IPS-20b (cell line): ENCODE measurements at regions not wholly inside any gene's neighbourhood (a gene's known extent, or its start where the extent isn't known, plus 50 kb on each side); places are given as distances from the start of the nearest gene placed in this dataset.

Source experiments
- H3K27ac ChIP-seq: one replicate; pipeline ENCODE4 v1.5.1; 2013; ENCODE audit warnings: low read length
- H3K27me3 ChIP-seq: 2 replicates; pipeline ENCODE4 v1.6.1; 2013; ENCODE audit warnings: mild to moderate bottlenecking, low read length, inconsistent platforms; ENCODE audit not compliant: insufficient read depth
- H3K36me3 ChIP-seq: 2 replicates; pipeline ENCODE4 v1.6.1; 2013; ENCODE audit warnings: low read depth, mild to moderate bottlenecking, inconsistent platforms, low read length, moderate library complexity; ENCODE audit not compliant: insufficient read depth
- H3K4me1 ChIP-seq: 2 replicates; pipeline ENCODE4 v1.6.1; 2013; ENCODE audit warnings: mild to moderate bottlenecking, control low read depth, inconsistent platforms, low read length, moderate library complexity; ENCODE audit not compliant: insufficient read depth
- H3K4me3 ChIP-seq: 2 replicates; pipeline ENCODE4 v1.5.1; 2013; ENCODE audit warnings: mild to moderate bottlenecking, low read length, inconsistent platforms
- H3K9ac ChIP-seq: 2 replicates; pipeline ENCODE4 v1.6.1; 2013; ENCODE audit warnings: low read depth, mild to moderate bottlenecking, inconsistent platforms, low read length, moderate library complexity
- H3K9me3 ChIP-seq: 2 replicates; pipeline ENCODE4 v1.6.1; 2013; ENCODE audit warnings: mild to moderate bottlenecking, low read depth, low read length, inconsistent platforms; ENCODE audit not compliant: insufficient read depth

GRCh38 chr18:39497821-39498220 is 1932.2 kb upstream of the CELF4 start:
- Histone ChIP-seq H3K4me1 (peaks cover 10% of the 10 kb centered on the region; the same call in 1 of the 2 replicates), H3K27ac (no peak overlapping the region), H3K9me3 (no peaks in the 10 kb centered on the region)

GRCh38 chr18:39496986-39497385 is 1931.4 kb upstream of the CELF4 start:
- no peaks in the 10 kb centered on the region for H3K27me3 ChIP-seq
- H3K9me3 ChIP-seq: no peaks in the 10 kb centered on the region
- H3K4me3 ChIP-seq: no peak overlapping the region
- no peaks in the 10 kb centered on the region for H3K36me3 ChIP-seq
- no peak overlapping the region for H3K9ac ChIP-seq
- peaks cover 10% of the 10 kb centered on the region; the same call in 1 of the 2 replicates for H3K4me1 ChIP-seq
- no peak overlapping the region for H3K27ac ChIP-seq

More at GRCh38 chr18:39497821-39498220, 1932.2 kb upstream of the CELF4 start:
- H3K27me3 ChIP-seq: no peaks in the 10 kb centered on the region
- no peak overlapping the region for H3K4me3 ChIP-seq
- no peaks in the 10 kb centered on the region for H3K36me3 ChIP-seq
- no peak overlapping the region for H3K9ac ChIP-seq

- no peaks in the 10 kb centered on the region for H3K36me3 ChIP-seq
- H3K9ac ChIP-seq: no peak overlapping the region
- H3K27me3 ChIP-seq: no peaks in the 10 kb centered on the region
- no peak overlapping the region for H3K4me3 ChIP-seq
- H3K27ac ChIP-seq: no peak overlapping the region
- no peaks in the 10 kb centered on the region for H3K9me3 ChIP-seq
- no peaks in the 10 kb centered on the region for H3K4me1 ChIP-seq
Measured at GRCh38 chr18:39494211-39494896, 1928.8 kb upstream of the CELF4 start.

- Histone ChIP-seq H3K9me3 (no peaks in the 10 kb centered on the region), H3K27ac (no peak overlapping the region), H3K36me3 (no peaks in the 10 kb centered on the region), H3K27me3 (no peaks in the 10 kb centered on the region), H3K4me3 (no peak overlapping the region), H3K4me1 (no peaks in the 10 kb centered on the region; the same call in 1 of the 2 replicates), H3K9ac (no peak overlapping the region)
Measured at GRCh38 chr18:39491408-39491807, 1925.8 kb upstream of the CELF4 start.

GRCh38 chr18:39489431-39489830 is 1923.8 kb upstream of the CELF4 start:
- no peaks in the 10 kb centered on the region; the same call in 1 of the 2 replicates for H3K4me1 ChIP-seq
- no peak overlapping the region for H3K27ac ChIP-seq
- no peaks in the 10 kb centered on the region for H3K27me3 ChIP-seq
- H3K9me3 ChIP-seq: no peaks in the 10 kb centered on the region
- H3K4me3 ChIP-seq: no peak overlapping the region
- H3K9ac ChIP-seq: no peak overlapping the region
- no peaks in the 10 kb centered on the region for H3K36me3 ChIP-seq

GRCh38 chr18:39487932-39488331 is 1922.3 kb upstream of the CELF4 start:
- H3K4me1 ChIP-seq: no peaks in the 10 kb centered on the region; the same call in 1 of the 2 replicates
- no peak overlapping the region for H3K4me3 ChIP-seq
- H3K9me3 ChIP-seq: no peaks in the 10 kb centered on the region
- no peaks in the 10 kb centered on the region for H3K36me3 ChIP-seq
- H3K27ac ChIP-seq: no peak overlapping the region
- H3K9ac ChIP-seq: no peak overlapping the region
- H3K27me3 ChIP-seq: no peaks in the 10 kb centered on the region

DNA sequence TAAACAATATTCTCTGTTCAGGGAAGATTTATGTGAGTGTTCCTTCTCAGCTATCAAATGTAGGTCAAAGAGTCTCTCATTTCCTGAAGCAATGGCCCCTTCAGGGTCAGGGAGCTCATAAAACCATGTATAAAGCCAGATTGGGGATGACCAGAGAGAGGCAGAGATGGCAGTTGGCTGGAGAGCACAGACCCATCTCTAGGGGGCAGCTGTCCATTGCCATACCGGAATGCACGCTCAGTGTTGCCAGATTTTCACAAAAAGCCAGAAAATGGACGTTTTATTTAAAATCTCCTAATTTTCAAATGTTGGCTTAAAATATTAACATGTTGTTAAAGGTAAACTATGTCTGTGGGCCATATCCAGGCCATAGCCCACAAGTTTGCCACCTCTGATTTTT is 1920.7 kb upstream of the CELF4 start:
- H3K4me1 ChIP-seq: no peaks in the 10 kb centered on the region; the same call in 1 of the 2 replicates

GRCh38 chr18:39485696-39486095 is 1920.1 kb upstream of the CELF4 start:
- Histone ChIP-seq H3K9me3 (no peaks in the 10 kb centered on the region), H3K9ac (no peak overlapping the region)

More for the DNA sequence above, 1920.7 kb upstream of the CELF4 start:
- no peak overlapping the region for H3K27ac ChIP-seq
- H3K27me3 ChIP-seq: no peaks in the 10 kb centered on the region
- no peak overlapping the region for H3K4me3 ChIP-seq
- H3K9ac ChIP-seq: no peak overlapping the region
- H3K9me3 ChIP-seq: no peaks in the 10 kb centered on the region
- H3K36me3 ChIP-seq: no peaks in the 10 kb centered on the region

GRCh38 chr18:39481281-39481680 is 1915.7 kb upstream of the CELF4 start:
- Histone ChIP-seq H3K4me1 (no peaks in the 10 kb centered on the region), H3K27me3 (no peaks in the 10 kb centered on the region), H3K9ac (no peak overlapping the region), H3K9me3 (no peaks in the 10 kb centered on the region), H3K4me3 (no peak overlapping the region), H3K36me3 (no peaks in the 10 kb centered on the region), H3K27ac (no peak overlapping the region)

More at GRCh38 chr18:39485696-39486095, 1920.1 kb upstream of the CELF4 start:
- Histone ChIP-seq H3K36me3 (no peaks in the 10 kb centered on the region), H3K4me3 (no peak overlapping the region), H3K27me3 (no peaks in the 10 kb centered on the region), H3K4me1 (no peaks in the 10 kb centered on the region; the same call in 1 of the 2 replicates), H3K27ac (no peak overlapping the region)

DNA sequence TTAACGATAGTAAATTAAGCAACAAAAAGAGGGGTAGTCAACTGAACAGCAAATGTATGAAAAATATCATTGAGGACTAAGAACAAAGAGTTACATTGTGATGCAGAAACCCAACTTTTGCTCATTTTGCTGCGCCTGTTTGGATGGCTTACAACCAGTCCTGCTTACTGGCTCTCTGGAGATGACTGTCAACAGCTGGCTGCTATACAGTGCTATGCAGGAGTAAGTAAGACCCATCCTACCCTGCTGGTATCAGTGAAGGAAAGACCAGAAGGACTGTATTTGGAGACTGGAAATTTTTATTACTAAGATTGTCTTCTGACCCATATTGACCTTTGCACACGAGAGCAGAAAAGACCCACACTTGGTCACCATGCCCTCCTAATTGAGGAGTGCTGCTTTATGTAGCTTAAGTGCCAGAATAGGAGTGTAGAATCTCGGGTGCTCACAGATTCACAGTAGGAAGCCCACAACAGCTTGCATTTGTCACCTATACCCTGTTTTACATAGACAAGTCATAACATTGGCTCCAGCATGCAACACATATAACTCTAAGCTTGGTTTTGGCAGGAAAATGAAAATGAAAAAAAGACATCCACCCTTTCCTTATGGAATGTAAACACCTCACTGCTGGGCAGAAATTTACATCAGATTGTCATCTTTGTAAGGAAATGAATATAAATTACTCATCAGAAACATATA is 1915.0 kb upstream of the CELF4 start:
- Histone ChIP-seq H3K4me1 (no peaks in the 10 kb centered on the region), H3K36me3 (no peaks in the 10 kb centered on the region), H3K9ac (no peak overlapping the region), H3K27me3 (no peaks in the 10 kb centered on the region), H3K4me3 (no peak overlapping the region), H3K9me3 (no peaks in the 10 kb centered on the region), H3K27ac (no peak overlapping the region)

DNA sequence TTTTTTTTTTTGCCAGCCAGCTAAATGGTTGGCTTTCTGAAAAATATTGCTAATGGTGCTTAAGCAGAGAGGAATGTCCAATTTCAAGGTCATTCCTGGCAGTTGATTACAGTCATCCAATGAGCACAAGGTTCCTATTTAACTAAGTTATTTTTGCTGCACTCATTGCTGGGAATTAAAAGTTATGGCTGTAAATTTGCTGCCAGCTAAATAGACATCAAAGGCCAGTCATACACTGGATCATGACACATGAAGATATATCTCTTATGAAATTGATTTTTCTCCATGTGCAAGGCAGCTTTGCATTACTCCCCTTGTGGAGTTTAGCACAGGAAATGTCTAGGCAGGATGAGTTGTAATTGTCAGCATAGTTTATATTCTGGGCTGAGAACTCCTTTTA is 1898.4 kb upstream of the CELF4 start:
- Histone ChIP-seq H3K27ac (no peak overlapping the region), H3K9me3 (no peaks in the 10 kb centered on the region), H3K36me3 (no peaks in the 10 kb centered on the region), H3K27me3 (no peaks in the 10 kb centered on the region), H3K9ac (no peak overlapping the region), H3K4me1 (no peaks in the 10 kb centered on the region), H3K4me3 (no peak overlapping the region)

DNA sequence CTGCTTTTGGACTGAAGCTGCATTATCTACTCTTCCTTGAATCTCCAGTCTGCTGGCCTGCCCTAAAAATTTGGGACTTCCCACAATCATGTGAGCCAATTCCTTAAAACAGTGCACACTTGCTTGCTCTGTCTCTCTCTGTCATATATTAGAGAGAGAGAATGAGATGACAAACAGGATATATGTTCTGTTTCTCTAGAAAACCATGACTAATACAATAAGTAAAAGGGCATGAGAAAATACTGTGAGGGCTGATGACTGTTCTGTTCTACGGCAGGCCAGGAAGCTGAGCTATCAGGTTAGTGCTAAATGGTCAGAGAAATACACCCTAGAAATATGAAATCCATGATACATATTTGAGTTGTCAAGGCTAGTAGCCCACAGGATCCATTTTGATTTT is 1896.8 kb upstream of the CELF4 start:
- H3K4me1 ChIP-seq: no peaks in the 10 kb centered on the region
- no peak overlapping the region for H3K27ac ChIP-seq
- no peak overlapping the region for H3K9ac ChIP-seq
- no peak overlapping the region for H3K4me3 ChIP-seq
- H3K9me3 ChIP-seq: no peaks in the 10 kb centered on the region
- no peaks in the 10 kb centered on the region for H3K36me3 ChIP-seq
- no peaks in the 10 kb centered on the region for H3K27me3 ChIP-seq
